SK-N-SH (cell line): ENCODE measurements at regions not wholly inside any gene's neighbourhood (a gene's known extent, or its start where the extent isn't known, plus 50 kb on each side); places are given as distances from the start of the nearest gene placed in this dataset.

Source experiments
- CTCF ChIA-PET: fragments of 300-600, 350-600 bp; formaldehyde crosslinking; extraction: SDS; loops from one replicate; lab custom pipeline; 2021; lab: Yijun Ruan, JAX
- POLR2A ChIA-PET: fragments of 350-600 bp; sonication (Branson Sonifier 250); formaldehyde crosslinking; extraction: SDS; loops from one replicate; lab custom pipeline; 2020; ENCODE audit warnings: antibody characterized with exemption, inconsistent platforms; lab: Yijun Ruan, JAX
- DNase-seq: peaks from one replicate; pipeline ENCODE4 v3.0.0; 2012
- H2AFZ ChIP-seq: fragments of 200-600 bp; sonication (generic); 2 replicates; pipeline ENCODE4 v1.8.1; 2016; ENCODE audit warnings: antibody characterized with exemption, mild to moderate bottlenecking, low read depth
- H3F3A ChIP-seq: fragments of 200-600 bp; sonication (generic); replicated peaks from 2 replicates; pipeline ENCODE3; 2016; ENCODE audit warnings: antibody characterized with exemption, mild to moderate bottlenecking; ENCODE audit not compliant: insufficient read depth
- H3K27ac ChIP-seq, 2 experiments: fragments of 200-500 bp in 1 of 2; fragments of 200-600 bp in 1 of 2; sonication (Bioruptor generic) in 1 of 2; sonication (generic), shearing (Covaris generic) in 1 of 2; 2 replicates each; pipeline versions ENCODE4 v1.5.1 to v1.6.1; 2014 to 2016; ENCODE audit warnings: low read depth in 2 of 2, inconsistent platforms in 1 of 2, low read length in 1 of 2, mild to moderate bottlenecking in 1 of 2, mixed read lengths in 1 of 2
- H3K27me3 ChIP-seq: fragments of 200-600 bp; sonication (generic), shearing (Covaris generic); 2 replicates; pipeline ENCODE4 v1.6.1; 2016; ENCODE audit warnings: mixed run types; ENCODE audit not compliant: insufficient read depth
- H3K36me3 ChIP-seq, 2 experiments: fragments of 200-500 bp in 1 of 2; fragments of 200-600 bp in 1 of 2; sonication (Bioruptor generic) in 1 of 2; sonication (generic) in 1 of 2; replicated peaks in 1 of 2; 2 replicates each; pipeline versions ENCODE3 to v1.5.1; 2014 to 2016; ENCODE audit warnings: low read length in 1 of 2, mild to moderate bottlenecking in 1 of 2; ENCODE audit not compliant: insufficient read depth in 2 of 2, control insufficient read depth in 1 of 2
- H3K4me1 ChIP-seq, 2 experiments: fragments of 200-500 bp in 1 of 2; fragments of 200-600 bp in 1 of 2; sonication (Bioruptor generic) in 1 of 2; sonication (generic), shearing (Covaris generic) in 1 of 2; 2 replicates each; pipeline versions ENCODE4 v1.5.1 to v1.6.1; 2014 to 2016; ENCODE audit warnings: low read depth in 1 of 2, low read length in 1 of 2, mixed run types in 1 of 2; ENCODE audit not compliant: insufficient read depth in 2 of 2, control insufficient read depth in 1 of 2
- H3K4me2 ChIP-seq: fragments of 200-600 bp; sonication (generic), shearing (Covaris generic); 2 replicates; pipeline ENCODE4 v1.6.1; 2017; ENCODE audit warnings: mixed run types
- H3K4me3 ChIP-seq, 2 experiments: fragments of 200-500 bp in 1 of 2; fragments of 200-600 bp in 1 of 2; sonication (Bioruptor generic) in 1 of 2; sonication (generic), shearing (Covaris generic) in 1 of 2; 2 replicates each; pipeline versions ENCODE4 v1.5.1 to v1.8.1; 2014 to 2016; ENCODE audit warnings: low read depth in 2 of 2, inconsistent platforms in 1 of 2, low read length in 1 of 2, mild to moderate bottlenecking in 1 of 2, mixed read lengths in 1 of 2, moderate library complexity in 1 of 2
- H3K79me2 ChIP-seq: fragments of 200-600 bp; sonication (generic); 2 replicates; pipeline ENCODE4 v1.8.1; 2017; ENCODE audit warnings: mild to moderate bottlenecking; ENCODE audit not compliant: insufficient read depth
- H3K9ac ChIP-seq: fragments of 200-600 bp; sonication (generic); 2 replicates; pipeline ENCODE4 v1.6.1; 2017; ENCODE audit warnings: mixed run types
- H3K9me2 ChIP-seq: fragments of 200-600 bp; sonication (generic); 2 replicates; pipeline ENCODE4 v1.6.1; 2017; ENCODE audit warnings: mixed run types
- H3K9me3 ChIP-seq: fragments of 200-600 bp; sonication (generic); 2 replicates; pipeline ENCODE4 v1.6.1; 2017; ENCODE audit warnings: mixed run types, mild to moderate bottlenecking, moderate library complexity
- H4K20me1 ChIP-seq: fragments of 200-600 bp; sonication (generic); 2 replicates; pipeline ENCODE4 v1.6.1; 2017; ENCODE audit warnings: mild to moderate bottlenecking, mixed run types; ENCODE audit not compliant: insufficient read depth
- CHD2 ChIP-seq: fragments of 150-350 bp; IDR thresholded peaks from 2 replicates; pipeline ENCODE4 v1.6.1; 2018; ENCODE audit warnings: low read length; ENCODE audit not compliant: partially characterized antibody
- EP300 ChIP-seq, 2 experiments: IDR thresholded peaks; 2 replicates each; pipeline versions ENCODE4 v1.4.0 to v1.6.1; 2012; ENCODE audit warnings: borderline replicate concordance in 1 of 2, low read depth in 1 of 2, low read length in 1 of 2
- EZH2phosphoT487 ChIP-seq: fragments of 200-600 bp; sonication (generic); IDR thresholded peaks from 2 replicates; pipeline ENCODE4 v1.6.1; 2017; ENCODE audit warnings: low read depth, mixed run types, mild to moderate bottlenecking, antibody characterized with exemption, moderate library complexity, borderline replicate concordance
- FOXJ3 ChIP-seq: sonication (generic); formaldehyde crosslinking; IDR thresholded peaks from 2 replicates; pipeline ENCODE4 v1.5.1; 2020; ENCODE audit warnings: mild to moderate bottlenecking, missing genetic modification reagents
- FOXM1 ChIP-seq: IDR thresholded peaks from 2 replicates; pipeline ENCODE4 v1.4.0; 2012; ENCODE audit warnings: low read depth, mild to moderate bottlenecking
- GABPA ChIP-seq: IDR thresholded peaks from 2 replicates; pipeline ENCODE4 v1.4.0; 2012; ENCODE audit warnings: low read depth, mild to moderate bottlenecking
- GATA2 ChIP-seq: sonication (generic); formaldehyde crosslinking; IDR thresholded peaks from 2 replicates; pipeline ENCODE4 v1.5.0; 2020; ENCODE audit warnings: mild to moderate bottlenecking, missing genetic modification reagents
- IRF3 ChIP-seq: fragments of 150-350 bp; IDR thresholded peaks from 2 replicates; pipeline ENCODE4 v1.6.1; 2016; ENCODE audit warnings: mild to moderate bottlenecking, low read depth, low read length
- JUND ChIP-seq: IDR thresholded peaks from 2 replicates; pipeline ENCODE4 v1.4.0; 2012
- MEF2A ChIP-seq: IDR thresholded peaks from 2 replicates; pipeline ENCODE4 v1.4.0; 2012; ENCODE audit warnings: low read depth, borderline replicate concordance
- MXI1 ChIP-seq: IDR thresholded peaks from 2 replicates; pipeline ENCODE4 v1.6.1; 2012; ENCODE audit warnings: mild to moderate bottlenecking, low read depth, low read length, improper control_type of control experiment
- NFIC ChIP-seq: IDR thresholded peaks from 2 replicates; pipeline ENCODE4 v1.4.0; 2012; ENCODE audit warnings: borderline replicate concordance
- POLR2AphosphoS5 ChIP-seq: IDR thresholded peaks from 2 replicates; pipeline ENCODE4 v1.6.1; 2012; ENCODE audit warnings: low read depth, low read length
- RCOR1 ChIP-seq: fragments of 150-350 bp; IDR thresholded peaks from 2 replicates; pipeline ENCODE4 v1.6.1; 2017; ENCODE audit warnings: antibody characterized with exemption, low read length
- RFX5 ChIP-seq: IDR thresholded peaks from 2 replicates; pipeline ENCODE4 v1.6.1; 2012; ENCODE audit warnings: mild to moderate bottlenecking, improper control_type of control experiment, low read length
- RXRA ChIP-seq: IDR thresholded peaks from 2 replicates; pipeline ENCODE4 v1.4.0; 2012; ENCODE audit warnings: low read depth, mild to moderate bottlenecking, borderline replicate concordance
- SMC3 ChIP-seq: IDR thresholded peaks from 2 replicates; pipeline ENCODE4 v1.6.1; 2012; ENCODE audit warnings: low read depth, low read length, improper control_type of control experiment
- TAF1 ChIP-seq: IDR thresholded peaks from 2 replicates; pipeline ENCODE4 v1.6.1; 2012; ENCODE audit warnings: low read depth, mild to moderate bottlenecking, low read length, moderate library complexity, borderline replicate concordance
- TCF12 ChIP-seq: IDR thresholded peaks from 2 replicates; pipeline ENCODE4 v1.4.0; 2012
- TEAD4 ChIP-seq: IDR thresholded peaks from 2 replicates; pipeline ENCODE4 v1.4.0; 2012; ENCODE audit warnings: mild to moderate bottlenecking, borderline replicate concordance; ENCODE audit not compliant: insufficient read depth
- YY1 ChIP-seq: IDR thresholded peaks from 2 replicates; pipeline ENCODE4 v1.4.0; 2012; ENCODE audit warnings: low read depth, mild to moderate bottlenecking
- ZBTB33 ChIP-seq: IDR thresholded peaks from 2 replicates; pipeline ENCODE4 v1.4.0; 2012; ENCODE audit warnings: low read depth, borderline replicate concordance
- WGBS: methylation state at CpG from one replicate; pipeline ENCODE4 v1.1.6; 2017; ENCODE audit warnings: low lambda C conversion rate; 5-methylcytosine and 5-hydroxymethylcytosine counted together
- TF ChIP-seq, protein P1 (sequence below): IDR thresholded peaks from 2 replicates; pipeline ENCODE4 v1.4.0; 2012; ENCODE audit warnings: low read depth, borderline replicate concordance
- TF ChIP-seq, protein P2 (sequence below): fragments of 150-350 bp; IDR thresholded peaks from 2 replicates; pipeline ENCODE4 v1.6.1; 2017; ENCODE audit warnings: antibody characterized with exemption, low read length, low read depth, borderline replicate concordance
- TF ChIP-seq, protein P3 (sequence below): IDR thresholded peaks from 2 replicates; pipeline ENCODE4; 2012
- TF ChIP-seq, protein P4 (sequence below): IDR thresholded peaks from 2 replicates; pipeline ENCODE4 v1.4.0; 2012; ENCODE audit warnings: low read depth
- TF ChIP-seq, protein P5 (sequence below): fragments of 200-600 bp; sonication (generic); IDR thresholded peaks from 2 replicates; pipeline ENCODE4 v1.6.1; 2017; ENCODE audit warnings: antibody characterized with exemption, mild to moderate bottlenecking, moderate library complexity

DNA sequence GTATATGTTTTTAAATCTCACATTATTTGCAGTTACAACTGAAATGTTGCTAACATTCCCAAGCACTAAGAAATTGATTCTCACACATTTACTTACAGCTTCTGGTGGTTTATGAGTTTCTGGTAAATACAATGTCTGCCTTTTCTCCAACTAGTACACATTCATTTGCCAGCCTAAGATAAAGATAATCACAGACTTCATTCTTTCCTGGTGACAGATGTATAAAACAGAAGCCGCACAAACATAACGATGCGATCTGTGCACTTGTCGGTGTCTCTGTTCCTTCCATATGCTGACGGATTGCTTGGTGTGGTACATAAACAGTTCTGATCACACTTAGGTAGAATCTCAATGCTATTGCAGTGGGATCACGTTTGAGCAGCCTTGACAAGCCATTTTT, 100.4 kb upstream of the DDX18 start:
- Histone ChIP-seq H3K9me3 (no peaks in the 10 kb centered on the region), H3K27me3 (no peaks in the 10 kb centered on the region)
- POLR2A ChIA-PET = interaction anchor here (1.2 to 2.7 kb wide), 6 partner anchors 11 to 83 kb away, joined by 3 to 18 read pairs (median 6); no protein-coding TSS in a partner anchor
- TF ChIP-seq, protein P1, sequence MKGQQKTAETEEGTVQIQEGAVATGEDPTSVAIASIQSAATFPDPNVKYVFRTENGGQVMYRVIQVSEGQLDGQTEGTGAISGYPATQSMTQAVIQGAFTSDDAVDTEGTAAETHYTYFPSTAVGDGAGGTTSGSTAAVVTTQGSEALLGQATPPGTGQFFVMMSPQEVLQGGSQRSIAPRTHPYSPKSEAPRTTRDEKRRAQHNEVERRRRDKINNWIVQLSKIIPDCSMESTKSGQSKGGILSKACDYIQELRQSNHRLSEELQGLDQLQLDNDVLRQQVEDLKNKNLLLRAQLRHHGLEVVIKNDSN = no peak
- TF ChIP-seq ZBTB33 (no peak), TCF12 (peak; percentile 54), FOXM1 (no peak), JUND (no peak), EZH2phosphoT487 (no peak), FOXJ3 (CRISPR knock-in tag) (peak; percentile 93), SMC3 (no peak), YY1 (no peak), IRF3 (no peak), RCOR1 (peak; percentile 97), TAF1 (no peak), MEF2A (no peak), GATA2 (peak; percentile 93), RXRA (no peak), CHD2 (peak; percentile 56), TEAD4 (0 out of 2 replicates have a peak, but pooled peaks have one; percentile 26), EP300 (IDR thresholded peaks at IDR 0.05; ENCODE audit: borderline replicate concordance in 1 of 2, low read depth in 1 of 2, low read length in 1 of 2) (peak; percentile 9 to 99; a peak in 2 of 4 replicates), GABPA (no peak), MXI1 (peak; percentile 42; the same call in 1 of the 2 replicates), NFIC (no peak), RFX5 (no peak), POLR2AphosphoS5 (0 out of 2 replicates have a peak, but pooled peaks have one; percentile 16)
- TF ChIP-seq, protein P2, sequence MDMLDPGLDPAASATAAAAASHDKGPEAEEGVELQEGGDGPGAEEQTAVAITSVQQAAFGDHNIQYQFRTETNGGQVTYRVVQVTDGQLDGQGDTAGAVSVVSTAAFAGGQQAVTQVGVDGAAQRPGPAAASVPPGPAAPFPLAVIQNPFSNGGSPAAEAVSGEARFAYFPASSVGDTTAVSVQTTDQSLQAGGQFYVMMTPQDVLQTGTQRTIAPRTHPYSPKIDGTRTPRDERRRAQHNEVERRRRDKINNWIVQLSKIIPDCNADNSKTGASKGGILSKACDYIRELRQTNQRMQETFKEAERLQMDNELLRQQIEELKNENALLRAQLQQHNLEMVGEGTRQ = no peak
- TF ChIP-seq, protein P3, sequence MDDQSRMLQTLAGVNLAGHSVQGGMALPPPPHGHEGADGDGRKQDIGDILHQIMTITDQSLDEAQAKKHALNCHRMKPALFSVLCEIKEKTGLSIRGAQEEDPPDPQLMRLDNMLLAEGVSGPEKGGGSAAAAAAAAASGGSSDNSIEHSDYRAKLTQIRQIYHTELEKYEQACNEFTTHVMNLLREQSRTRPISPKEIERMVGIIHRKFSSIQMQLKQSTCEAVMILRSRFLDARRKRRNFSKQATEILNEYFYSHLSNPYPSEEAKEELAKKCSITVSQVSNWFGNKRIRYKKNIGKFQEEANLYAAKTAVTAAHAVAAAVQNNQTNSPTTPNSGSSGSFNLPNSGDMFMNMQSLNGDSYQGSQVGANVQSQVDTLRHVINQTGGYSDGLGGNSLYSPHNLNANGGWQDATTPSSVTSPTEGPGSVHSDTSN = no peak
- TF ChIP-seq, protein P4, sequence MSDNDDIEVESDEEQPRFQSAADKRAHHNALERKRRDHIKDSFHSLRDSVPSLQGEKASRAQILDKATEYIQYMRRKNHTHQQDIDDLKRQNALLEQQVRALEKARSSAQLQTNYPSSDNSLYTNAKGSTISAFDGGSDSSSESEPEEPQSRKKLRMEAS = no peak
- TF ChIP-seq, protein P5, sequence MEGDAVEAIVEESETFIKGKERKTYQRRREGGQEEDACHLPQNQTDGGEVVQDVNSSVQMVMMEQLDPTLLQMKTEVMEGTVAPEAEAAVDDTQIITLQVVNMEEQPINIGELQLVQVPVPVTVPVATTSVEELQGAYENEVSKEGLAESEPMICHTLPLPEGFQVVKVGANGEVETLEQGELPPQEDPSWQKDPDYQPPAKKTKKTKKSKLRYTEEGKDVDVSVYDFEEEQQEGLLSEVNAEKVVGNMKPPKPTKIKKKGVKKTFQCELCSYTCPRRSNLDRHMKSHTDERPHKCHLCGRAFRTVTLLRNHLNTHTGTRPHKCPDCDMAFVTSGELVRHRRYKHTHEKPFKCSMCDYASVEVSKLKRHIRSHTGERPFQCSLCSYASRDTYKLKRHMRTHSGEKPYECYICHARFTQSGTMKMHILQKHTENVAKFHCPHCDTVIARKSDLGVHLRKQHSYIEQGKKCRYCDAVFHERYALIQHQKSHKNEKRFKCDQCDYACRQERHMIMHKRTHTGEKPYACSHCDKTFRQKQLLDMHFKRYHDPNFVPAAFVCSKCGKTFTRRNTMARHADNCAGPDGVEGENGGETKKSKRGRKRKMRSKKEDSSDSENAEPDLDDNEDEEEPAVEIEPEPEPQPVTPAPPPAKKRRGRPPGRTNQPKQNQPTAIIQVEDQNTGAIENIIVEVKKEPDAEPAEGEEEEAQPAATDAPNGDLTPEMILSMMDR = no peak

More for the DNA sequence above, 100.4 kb upstream of the DDX18 start:
- Histone ChIP-seq H3K4me3 (no peak overlapping the region), H3K4me1 (peaks cover 0 to 40% of the 10 kb centered on the region in 2 experiments; a peak in 2 of 4 replicates), H2AFZ (no peak overlapping the region), H3K79me2 (no peaks in the 10 kb centered on the region), H3K4me2 (no peak overlapping the region), H4K20me1 (no peaks in the 10 kb centered on the region), H3K27ac (peak overlapping the region in 1 of 2 experiments; percentile 97; a peak in 2 of 4 replicates), H3F3A (no peaks in the 10 kb centered on the region), H3K36me3 (no peaks in the 10 kb centered on the region), H3K9me2 (no peaks in the 10 kb centered on the region), H3K9ac (no peak overlapping the region)
- DNase-seq = peak; percentile 44
- 2% methylated on average over 6 of the region's 6 CpGs for WGBS
- CTCF ChIA-PET = interaction anchor here (0.8 to 1.9 kb wide), 2 partner anchors 12 to 57 kb away, joined by 3 to 8 read pairs; no protein-coding TSS in a partner anchor
